HL-60 (cell line): ENCODE measurements at regions not wholly inside any gene's neighbourhood (a gene's known extent, or its start where the extent isn't known, plus 50 kb on each side); places are given as distances from the start of the nearest gene placed in this dataset.

Experiments
- GABPA ChIP-seq: IDR thresholded peaks from 2 replicates; pipeline ENCODE4 v1.6.1; 2012; ENCODE audit warnings: low read depth
- POLR2AphosphoS5 ChIP-seq: IDR thresholded peaks from 2 replicates; pipeline ENCODE4 v1.6.1; 2012; ENCODE audit warnings: low read depth
- SPI1 ChIP-seq: IDR thresholded peaks from 2 replicates; pipeline ENCODE4 v1.6.1; 2012; ENCODE audit warnings: low read depth, mild to moderate bottlenecking, borderline replicate concordance
- TF ChIP-seq, protein P1 (sequence below): IDR thresholded peaks from one replicate; pipeline ENCODE4 v1.5.1; 2011; ENCODE audit warnings: low read length, control low read depth, inconsistent platforms; ENCODE audit not compliant: insufficient read depth
- TF ChIP-seq, protein P2 (sequence below): IDR thresholded peaks from 2 replicates; pipeline ENCODE4 v1.6.1; 2012; ENCODE audit warnings: low read depth; ENCODE audit not compliant: insufficient replicate concordance

DNA sequence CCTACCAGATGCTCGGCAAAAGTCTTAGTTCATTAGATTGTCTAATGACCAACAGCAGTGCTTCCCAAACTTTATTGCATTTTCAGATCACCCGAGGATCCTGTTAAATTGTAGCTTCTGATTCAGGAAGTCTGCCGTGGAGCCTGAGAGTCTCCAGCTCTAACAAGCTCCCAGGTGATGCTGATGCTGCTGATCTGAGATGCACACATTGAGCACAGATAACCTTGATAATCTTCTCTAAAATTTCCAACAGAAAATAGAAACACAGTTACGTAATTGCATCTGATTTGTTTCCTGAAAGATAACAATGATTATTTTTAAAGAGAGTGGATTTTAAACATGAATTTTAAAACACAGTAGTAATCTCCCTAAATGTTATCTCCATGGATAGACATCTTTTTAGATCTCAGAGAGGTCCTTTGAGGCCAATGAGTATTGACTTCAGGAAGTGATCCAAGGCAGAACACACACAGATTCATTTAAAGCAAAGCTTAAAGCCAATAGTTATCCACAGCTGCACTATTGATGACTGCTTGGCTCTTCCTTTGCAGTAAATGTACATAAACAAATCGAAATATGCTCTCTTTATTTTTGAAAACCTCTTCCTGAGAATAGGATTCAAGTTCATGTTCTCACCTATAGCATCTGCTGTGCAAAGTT, 122.8 kb upstream of the TNPO1 start:
- TF ChIP-seq POLR2AphosphoS5 (no peak), SPI1 (no peak), GABPA (no peak)
- TF ChIP-seq, protein P1, sequence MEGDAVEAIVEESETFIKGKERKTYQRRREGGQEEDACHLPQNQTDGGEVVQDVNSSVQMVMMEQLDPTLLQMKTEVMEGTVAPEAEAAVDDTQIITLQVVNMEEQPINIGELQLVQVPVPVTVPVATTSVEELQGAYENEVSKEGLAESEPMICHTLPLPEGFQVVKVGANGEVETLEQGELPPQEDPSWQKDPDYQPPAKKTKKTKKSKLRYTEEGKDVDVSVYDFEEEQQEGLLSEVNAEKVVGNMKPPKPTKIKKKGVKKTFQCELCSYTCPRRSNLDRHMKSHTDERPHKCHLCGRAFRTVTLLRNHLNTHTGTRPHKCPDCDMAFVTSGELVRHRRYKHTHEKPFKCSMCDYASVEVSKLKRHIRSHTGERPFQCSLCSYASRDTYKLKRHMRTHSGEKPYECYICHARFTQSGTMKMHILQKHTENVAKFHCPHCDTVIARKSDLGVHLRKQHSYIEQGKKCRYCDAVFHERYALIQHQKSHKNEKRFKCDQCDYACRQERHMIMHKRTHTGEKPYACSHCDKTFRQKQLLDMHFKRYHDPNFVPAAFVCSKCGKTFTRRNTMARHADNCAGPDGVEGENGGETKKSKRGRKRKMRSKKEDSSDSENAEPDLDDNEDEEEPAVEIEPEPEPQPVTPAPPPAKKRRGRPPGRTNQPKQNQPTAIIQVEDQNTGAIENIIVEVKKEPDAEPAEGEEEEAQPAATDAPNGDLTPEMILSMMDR = no peak
- TF ChIP-seq, protein P2, sequence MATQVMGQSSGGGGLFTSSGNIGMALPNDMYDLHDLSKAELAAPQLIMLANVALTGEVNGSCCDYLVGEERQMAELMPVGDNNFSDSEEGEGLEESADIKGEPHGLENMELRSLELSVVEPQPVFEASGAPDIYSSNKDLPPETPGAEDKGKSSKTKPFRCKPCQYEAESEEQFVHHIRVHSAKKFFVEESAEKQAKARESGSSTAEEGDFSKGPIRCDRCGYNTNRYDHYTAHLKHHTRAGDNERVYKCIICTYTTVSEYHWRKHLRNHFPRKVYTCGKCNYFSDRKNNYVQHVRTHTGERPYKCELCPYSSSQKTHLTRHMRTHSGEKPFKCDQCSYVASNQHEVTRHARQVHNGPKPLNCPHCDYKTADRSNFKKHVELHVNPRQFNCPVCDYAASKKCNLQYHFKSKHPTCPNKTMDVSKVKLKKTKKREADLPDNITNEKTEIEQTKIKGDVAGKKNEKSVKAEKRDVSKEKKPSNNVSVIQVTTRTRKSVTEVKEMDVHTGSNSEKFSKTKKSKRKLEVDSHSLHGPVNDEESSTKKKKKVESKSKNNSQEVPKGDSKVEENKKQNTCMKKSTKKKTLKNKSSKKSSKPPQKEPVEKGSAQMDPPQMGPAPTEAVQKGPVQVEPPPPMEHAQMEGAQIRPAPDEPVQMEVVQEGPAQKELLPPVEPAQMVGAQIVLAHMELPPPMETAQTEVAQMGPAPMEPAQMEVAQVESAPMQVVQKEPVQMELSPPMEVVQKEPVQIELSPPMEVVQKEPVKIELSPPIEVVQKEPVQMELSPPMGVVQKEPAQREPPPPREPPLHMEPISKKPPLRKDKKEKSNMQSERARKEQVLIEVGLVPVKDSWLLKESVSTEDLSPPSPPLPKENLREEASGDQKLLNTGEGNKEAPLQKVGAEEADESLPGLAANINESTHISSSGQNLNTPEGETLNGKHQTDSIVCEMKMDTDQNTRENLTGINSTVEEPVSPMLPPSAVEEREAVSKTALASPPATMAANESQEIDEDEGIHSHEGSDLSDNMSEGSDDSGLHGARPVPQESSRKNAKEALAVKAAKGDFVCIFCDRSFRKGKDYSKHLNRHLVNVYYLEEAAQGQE = no peak
